Gastrocnemius medialis (tissue), 4 donors: ENCODE measurements at regions not wholly inside any gene's neighbourhood (a gene's known extent, or its start where the extent isn't known, plus 50 kb on each side); places are given as distances from the start of the nearest gene placed in this dataset.

Experiments
- ATAC-seq, 2 donors: fragments of 150-250 bp; one replicate each; pipeline ENCODE4 v1.9.1; 2016
- DNase-seq, 2 donors: peaks; one replicate each; pipeline ENCODE4 v3.0.0-alpha.2; 2019
- H3K27ac ChIP-seq, 4 donors: fragments of 200-600 bp; sonication (generic); 1 replicate in 1 of 4; 2 replicates in 3 of 4; pipeline ENCODE4 v1.5.1; 2016 to 2018; ENCODE audit warnings: mild to moderate bottlenecking in 2 of 4, moderate library complexity in 1 of 4
- H3K27me3 ChIP-seq, 3 donors: fragments of 200-600 bp; sonication (generic) in 2 of 3; 1 replicate in 1 of 3; 2 replicates in 2 of 3; pipeline versions ENCODE4 v1.5.1 to v1.6.0; 2016 to 2019; ENCODE audit warnings: mild to moderate bottlenecking in 1 of 3, moderate library complexity in 1 of 3
- H3K36me3 ChIP-seq, 2 donors: fragments of 200-600 bp; sonication (generic) in 1 of 2; one replicate each; pipeline ENCODE4 v1.5.1; 2017 to 2018
- H3K4me1 ChIP-seq, 2 donors: fragments of 200-600 bp; sonication (generic) in 1 of 2; one replicate each; pipeline ENCODE4 v1.5.1; 2016 to 2017; ENCODE audit warnings: mild to moderate bottlenecking in 2 of 2
- H3K4me3 ChIP-seq, 4 donors: fragments of 200-600 bp; sonication (generic) in 3 of 4; 1 replicate in 1 of 4; 2 replicates in 3 of 4; pipeline ENCODE4 v1.5.1; 2016 to 2019; ENCODE audit warnings: mild to moderate bottlenecking in 2 of 4
- H3K9me3 ChIP-seq, 3 donors: fragments of 200-600 bp; sonication (generic) in 2 of 3; 1 replicate in 1 of 3; 2 replicates in 2 of 3; pipeline ENCODE4 v1.5.1; 2016 to 2019
- POLR2A ChIP-seq, 2 donors: fragments of 450-650 bp; IDR thresholded peaks; one replicate each; pipeline ENCODE4 v1.6.1; 2017; ENCODE audit warnings: antibody characterized with exemption in 2 of 2, mild to moderate bottlenecking in 2 of 2, moderate library complexity in 2 of 2
- in situ Hi-C, 4 donors: fragments of 200-750 bp; cut with MboI; loops; one replicate each; pipeline versions ENCODE4 v1.15.0 to v1.8.0; 2017; ENCODE audit warnings: low sequenced_read_pairs in 4 of 4
- intact Hi-C: fragments of 100-400 bp; cut with DNase I; formaldehyde crosslinking; loops from one replicate; pipeline ENCODE4 v1.15.1; 2023; ENCODE audit warnings: low total_unique reads
- TF ChIP-seq, protein P1 (sequence below), 5 experiments: fragments of 450-650 bp in 3 of 5; fragments of 200-600 bp in 2 of 5; sonication (generic) in 2 of 5; IDR thresholded peaks in 4 of 5; conservative IDR thresholded peaks in 1 of 5; 1 replicate in 4 of 5; 2 replicates in 1 of 5; pipeline ENCODE4 v1.5.1; 2016 to 2019; ENCODE audit warnings: antibody characterized with exemption in 5 of 5, mild to moderate bottlenecking in 3 of 5, moderate library complexity in 3 of 5

DNA sequence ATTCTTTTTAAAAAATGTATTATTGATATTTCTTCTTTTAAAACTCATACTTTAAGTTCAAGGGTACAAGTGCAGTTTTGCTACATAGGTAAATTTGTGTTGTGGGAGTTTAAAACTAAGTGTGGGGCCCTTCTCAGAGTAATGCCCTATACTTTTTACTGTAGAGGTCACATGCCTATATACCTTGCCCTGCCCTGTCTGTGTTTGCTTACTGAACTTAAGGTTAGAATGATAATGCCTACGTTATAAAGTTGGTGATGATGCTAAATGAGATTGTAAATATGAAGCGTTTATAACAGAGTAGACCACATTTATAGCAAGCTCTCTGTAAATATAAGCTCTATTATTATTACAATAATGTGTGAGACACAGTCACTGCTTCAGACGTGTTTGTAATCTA, 261.9 kb downstream of the RASSF9 start:
- intact Hi-C loops (no loop called here), in situ Hi-C loops (loop anchor here in 3 of 4 donors (5.0 to 10.0 kb wide), 2 partner anchors 291 to 293 kb away; no protein-coding TSS in a partner anchor)
- Histone ChIP-seq H3K4me1 (no peaks in the 10 kb centered on the region), H3K36me3 (no peaks in the 10 kb centered on the region), H3K27me3 (no peaks in the 10 kb centered on the region), H3K27ac (no peak overlapping the region), H3K4me3 (no peak overlapping the region), H3K9me3 (no peaks in the 10 kb centered on the region)
- no peak for TF ChIP-seq POLR2A (IDR thresholded peaks at IDR 0.05)
- TF ChIP-seq, protein P1, sequence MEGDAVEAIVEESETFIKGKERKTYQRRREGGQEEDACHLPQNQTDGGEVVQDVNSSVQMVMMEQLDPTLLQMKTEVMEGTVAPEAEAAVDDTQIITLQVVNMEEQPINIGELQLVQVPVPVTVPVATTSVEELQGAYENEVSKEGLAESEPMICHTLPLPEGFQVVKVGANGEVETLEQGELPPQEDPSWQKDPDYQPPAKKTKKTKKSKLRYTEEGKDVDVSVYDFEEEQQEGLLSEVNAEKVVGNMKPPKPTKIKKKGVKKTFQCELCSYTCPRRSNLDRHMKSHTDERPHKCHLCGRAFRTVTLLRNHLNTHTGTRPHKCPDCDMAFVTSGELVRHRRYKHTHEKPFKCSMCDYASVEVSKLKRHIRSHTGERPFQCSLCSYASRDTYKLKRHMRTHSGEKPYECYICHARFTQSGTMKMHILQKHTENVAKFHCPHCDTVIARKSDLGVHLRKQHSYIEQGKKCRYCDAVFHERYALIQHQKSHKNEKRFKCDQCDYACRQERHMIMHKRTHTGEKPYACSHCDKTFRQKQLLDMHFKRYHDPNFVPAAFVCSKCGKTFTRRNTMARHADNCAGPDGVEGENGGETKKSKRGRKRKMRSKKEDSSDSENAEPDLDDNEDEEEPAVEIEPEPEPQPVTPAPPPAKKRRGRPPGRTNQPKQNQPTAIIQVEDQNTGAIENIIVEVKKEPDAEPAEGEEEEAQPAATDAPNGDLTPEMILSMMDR (IDR thresholded peaks at IDR 0.05 in 4 of 5, conservative IDR thresholded peaks at IDR 0.05 in 1 of 5) = no peak
- DNase-seq = no peak
- no peak for ATAC-seq

DNA sequence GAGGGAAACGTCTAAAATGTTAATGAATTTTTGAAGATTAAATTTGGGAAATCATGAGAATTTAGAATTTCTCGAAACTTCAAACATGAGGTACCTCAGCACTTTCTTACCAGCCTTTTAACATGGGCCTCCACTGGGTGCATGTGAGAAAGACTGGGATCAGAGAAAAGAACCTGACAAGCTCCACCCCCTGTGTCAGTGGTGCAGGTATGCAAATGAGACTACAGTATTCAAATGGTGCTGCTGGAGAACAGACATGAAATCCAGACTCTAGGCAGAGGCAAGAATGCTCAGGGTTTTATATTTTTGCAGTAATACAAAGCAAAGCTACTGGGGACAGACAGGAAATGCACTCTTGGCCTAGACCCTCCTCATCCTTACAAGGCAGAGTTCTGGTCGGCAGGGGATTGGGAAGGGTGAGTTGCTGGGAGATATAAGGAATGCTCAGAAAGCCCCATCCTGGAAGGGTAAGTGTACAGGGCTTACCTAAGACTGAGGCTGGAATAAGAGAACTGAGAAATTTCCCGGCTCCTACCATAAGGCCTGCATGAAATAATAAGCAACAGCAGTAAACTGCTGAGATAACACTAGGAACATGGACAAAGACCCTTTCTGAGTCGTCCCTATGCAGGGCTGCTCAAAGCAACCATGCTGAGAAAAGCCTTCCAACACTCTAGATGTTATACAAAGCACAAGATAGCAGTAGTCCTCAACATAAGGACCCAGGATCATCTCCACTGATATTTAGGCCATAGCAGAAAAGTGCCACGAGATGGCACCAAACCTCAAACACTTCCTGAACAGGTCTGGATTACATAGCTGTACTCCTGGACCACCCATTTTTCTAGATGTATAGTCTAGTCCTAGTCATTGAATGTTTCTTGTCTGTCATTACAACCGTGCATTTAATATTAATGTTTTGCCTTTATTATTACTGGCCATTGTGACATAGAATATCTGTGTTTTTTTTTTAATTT, 260.8 kb downstream of the RASSF9 start:
- in situ Hi-C loops = loop anchor here in 3 of 4 donors (5.0 to 10.0 kb wide), 2 partner anchors 289 to 292 kb away; no protein-coding TSS in a partner anchor
- Histone ChIP-seq H3K4me1 (no peaks in the 10 kb centered on the region), H3K36me3 (no peaks in the 10 kb centered on the region), H3K27ac (no peak overlapping the region), H3K9me3 (no peaks in the 10 kb centered on the region), H3K4me3 (no peak overlapping the region), H3K27me3 (no peaks in the 10 kb centered on the region)
- peak; percentile 45 to 53 for ATAC-seq
- peak; percentile 2 to 16 for DNase-seq
- TF ChIP-seq, protein P1 (IDR thresholded peaks at IDR 0.05 in 4 of 5, conservative IDR thresholded peaks at IDR 0.05 in 1 of 5) = peak; percentile 11 to 50 (median 25)
- TF ChIP-seq POLR2A (IDR thresholded peaks at IDR 0.05) = no peak
- intact Hi-C loops = loop anchor here (1.0 kb wide), 1 partner anchor 292 kb away; no protein-coding TSS in a partner anchor

GRCh38 chr12:85580562-85581168, 255.5 kb downstream of the RASSF9 start:
- no peak for ATAC-seq
- Histone ChIP-seq H3K36me3 (no peaks in the 10 kb centered on the region), H3K4me1 (no peaks in the 10 kb centered on the region), H3K9me3 (no peaks in the 10 kb centered on the region), H3K4me3 (no peak overlapping the region), H3K27me3 (no peaks in the 10 kb centered on the region), H3K27ac (no peak overlapping the region)
- DNase-seq = no peak
- intact Hi-C loops (no loop called here), in situ Hi-C loops (no loop called here)
- TF ChIP-seq, protein P1 (IDR thresholded peaks at IDR 0.05 in 4 of 5, conservative IDR thresholded peaks at IDR 0.05 in 1 of 5) = no peak
- TF ChIP-seq POLR2A (IDR thresholded peaks at IDR 0.05) = no peak

- no peak for DNase-seq
- Histone ChIP-seq H3K9me3 (no peaks in the 10 kb centered on the region), H3K27me3 (no peaks in the 10 kb centered on the region), H3K4me1 (no peaks in the 10 kb centered on the region), H3K27ac (no peak overlapping the region), H3K36me3 (no peaks in the 10 kb centered on the region), H3K4me3 (no peak overlapping the region)
- in situ Hi-C loops = no loop called here
- ATAC-seq = no peak
- TF ChIP-seq, protein P1 (IDR thresholded peaks at IDR 0.05 in 4 of 5, conservative IDR thresholded peaks at IDR 0.05 in 1 of 5) = no peak
- TF ChIP-seq POLR2A (IDR thresholded peaks at IDR 0.05) = no peak
- intact Hi-C loops = no loop called here
These were observed 249.1 kb downstream of the RASSF9 start for GRCh38 chr12:85587158-85587557.
